Fibroblast of skin of back (primary cell): ENCODE measurements at regions not wholly inside any gene's neighbourhood (a gene's known extent, or its start where the extent isn't known, plus 50 kb on each side); places are given as distances from the start of the nearest gene placed in this dataset.
A peak's percentile ranks its signal among the peaks of the same experiment; 100 is the strongest.

Experiments
- DNase-seq: peaks from one replicate; pipeline ENCODE4 v3.0.0-alpha.2; 2013

DNA sequence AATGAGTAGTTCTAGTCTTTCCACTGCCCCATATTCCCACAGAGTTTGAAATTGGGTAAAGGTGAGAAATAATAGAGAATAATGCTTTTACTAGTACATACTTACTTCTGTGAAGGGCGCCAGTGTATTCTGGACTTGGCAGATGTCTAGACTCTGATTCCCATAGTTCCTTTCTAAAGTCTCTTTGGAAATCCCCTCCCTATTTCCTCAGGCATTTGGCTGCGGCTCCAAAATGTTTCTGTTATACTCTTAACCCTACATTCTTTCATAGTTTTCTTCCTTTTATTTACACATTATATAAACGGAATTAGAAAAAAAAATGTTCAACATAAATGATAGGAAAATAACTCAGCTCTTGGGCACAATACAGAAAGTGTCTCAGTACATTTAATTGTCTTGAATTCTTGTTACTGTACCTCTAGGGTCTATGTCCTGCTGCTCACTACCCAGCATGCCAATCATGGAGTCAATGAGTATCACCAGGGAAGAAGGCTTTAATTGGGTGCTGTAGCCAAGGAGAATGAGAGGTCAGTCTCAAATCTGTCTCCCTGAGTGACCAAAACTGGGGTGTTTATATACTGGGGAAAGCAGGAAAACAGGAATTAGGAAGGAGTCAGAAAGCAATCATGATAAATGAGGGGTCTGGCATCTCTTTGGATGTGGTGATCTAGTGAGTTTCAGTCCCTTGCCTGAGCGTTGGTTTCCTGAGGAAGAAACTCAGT is 147.8 kb upstream of the MMADHC start:
- DNase-seq, result no peak

DNA sequence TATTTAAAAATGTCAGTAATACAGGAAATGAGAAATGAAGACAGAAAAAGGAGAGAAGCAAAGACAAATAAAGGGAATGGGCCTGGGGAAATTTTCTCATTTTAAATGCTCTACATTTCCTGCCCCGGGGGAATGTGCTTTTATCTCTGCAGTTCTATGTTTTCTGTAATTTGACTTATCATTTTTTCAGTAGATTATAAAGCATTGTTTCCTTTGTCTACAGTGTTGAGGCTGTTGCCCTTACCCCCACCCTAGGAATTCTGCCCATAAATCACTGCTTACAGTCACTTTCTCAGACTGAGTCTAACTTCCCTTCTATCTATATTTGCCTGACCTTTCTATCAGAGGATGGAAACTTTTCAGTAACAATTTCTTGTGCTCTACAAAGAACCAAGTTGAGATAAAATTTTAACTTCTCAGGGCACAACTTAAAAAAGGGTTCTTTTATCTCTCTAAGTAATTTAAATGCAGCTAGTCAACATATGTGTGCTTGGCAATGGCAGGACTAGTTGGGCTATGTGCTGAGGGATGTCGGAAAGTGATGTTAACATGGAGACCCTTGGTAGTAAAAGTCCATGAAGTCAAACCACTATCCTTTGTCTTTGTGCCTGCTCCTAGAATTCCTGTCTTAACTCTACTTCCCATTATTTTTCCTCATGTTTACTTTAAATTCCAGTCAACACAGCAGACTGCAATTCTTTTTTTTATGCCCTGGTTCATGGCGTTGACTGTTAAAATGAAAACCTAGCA is 146.5 kb upstream of the MMADHC start:
- peak; percentile 83 for DNase-seq

DNA sequence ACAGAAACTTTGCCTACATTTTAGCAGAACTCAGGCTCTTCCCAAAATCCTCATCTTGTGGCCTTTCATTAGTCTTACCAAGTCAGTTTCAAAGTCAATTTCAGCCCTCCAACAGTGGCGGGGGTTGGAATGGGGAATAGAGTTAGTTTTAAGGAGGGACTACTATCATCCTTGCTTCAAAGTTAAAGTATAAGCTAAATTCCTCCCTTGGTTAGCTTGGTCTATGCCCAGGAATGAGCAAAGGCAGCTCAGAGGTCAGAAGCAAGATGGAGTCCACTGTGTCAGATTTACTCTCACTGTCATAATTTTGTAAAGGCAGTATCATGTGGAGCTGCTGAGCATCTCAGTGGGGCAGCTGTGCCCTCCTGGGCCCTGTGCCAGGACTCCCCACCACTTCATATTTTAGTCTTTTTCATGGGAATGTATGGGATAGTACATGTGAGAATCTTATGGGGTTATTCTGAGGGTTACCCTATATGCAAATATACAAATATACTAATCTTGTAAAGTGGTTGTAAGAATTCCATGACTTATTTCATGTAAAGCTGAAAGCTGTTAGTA is 145.2 kb upstream of the MMADHC start:
- no peak for DNase-seq

DNA sequence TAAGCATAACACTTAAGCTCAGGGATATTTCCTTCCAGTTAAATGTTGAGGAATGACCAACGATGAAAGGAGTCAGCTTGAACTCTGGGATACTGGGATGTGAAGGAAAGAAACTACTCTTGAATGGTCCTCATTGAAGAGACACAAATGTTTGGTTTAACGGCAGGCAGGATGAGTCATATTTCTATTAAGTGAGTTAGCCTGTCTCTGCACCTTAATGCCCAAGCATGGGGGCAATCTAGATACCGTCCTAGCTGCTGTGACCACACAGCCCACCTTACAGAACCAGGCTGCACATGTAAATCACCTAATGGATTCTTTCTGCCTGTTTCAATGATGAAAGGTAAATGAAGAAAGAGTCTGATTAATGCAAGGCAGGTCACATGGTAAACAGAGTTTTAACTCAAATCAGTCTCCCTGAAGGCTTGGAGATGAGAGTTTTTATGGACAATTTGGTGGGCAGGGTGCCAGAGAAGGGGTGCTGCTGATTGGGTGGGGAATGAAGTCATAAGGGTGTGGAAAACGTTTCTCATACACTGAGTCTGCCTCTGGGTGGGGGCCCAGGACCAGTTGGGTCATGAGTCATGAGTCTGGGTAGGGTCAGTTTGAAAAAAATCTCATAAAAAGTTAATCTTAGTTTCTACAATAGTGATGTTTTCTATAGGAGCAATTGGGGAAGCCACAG is 144.6 kb upstream of the MMADHC start:
- DNase-seq, result peak; percentile 69

DNA sequence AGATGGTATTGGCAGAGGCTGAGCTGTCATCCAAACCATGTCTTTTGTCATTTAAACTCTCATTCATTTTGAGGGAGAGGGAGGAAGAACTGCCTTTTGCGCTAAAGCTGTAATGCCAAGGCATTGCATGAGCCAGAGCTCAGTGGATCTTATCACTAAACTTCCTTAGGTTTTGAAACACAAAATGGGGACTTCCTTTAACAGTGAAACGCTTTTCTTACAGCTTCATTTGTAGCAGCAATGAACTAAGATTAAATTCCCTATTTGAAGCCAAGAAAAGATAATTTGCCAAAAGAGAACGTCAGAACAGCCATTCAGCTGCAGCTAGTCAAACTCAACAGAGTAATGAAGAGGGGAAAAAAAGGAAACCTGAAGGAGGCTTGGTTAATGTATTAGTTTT is 143.5 kb upstream of the MMADHC start:
- no peak for DNase-seq

DNA sequence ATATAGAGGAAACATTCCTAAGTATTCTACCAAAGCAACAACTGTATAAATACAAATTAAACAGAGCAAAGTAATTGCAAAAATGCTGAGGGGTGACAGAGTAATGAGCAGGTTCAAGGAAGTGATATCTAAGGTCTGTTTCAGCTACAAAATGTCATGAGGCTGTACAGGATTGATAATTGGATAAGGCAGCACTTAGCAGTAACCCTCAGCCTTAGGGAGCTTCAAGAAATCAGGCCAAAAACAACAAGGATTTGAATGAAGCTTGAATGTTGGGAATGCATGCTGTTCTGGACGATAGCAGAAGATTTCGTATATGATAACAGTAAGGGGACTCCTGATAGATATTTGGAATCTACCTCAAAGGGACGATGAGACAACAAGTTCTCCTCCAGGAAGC is 142.0 kb upstream of the MMADHC start:
- no peak for DNase-seq

DNA sequence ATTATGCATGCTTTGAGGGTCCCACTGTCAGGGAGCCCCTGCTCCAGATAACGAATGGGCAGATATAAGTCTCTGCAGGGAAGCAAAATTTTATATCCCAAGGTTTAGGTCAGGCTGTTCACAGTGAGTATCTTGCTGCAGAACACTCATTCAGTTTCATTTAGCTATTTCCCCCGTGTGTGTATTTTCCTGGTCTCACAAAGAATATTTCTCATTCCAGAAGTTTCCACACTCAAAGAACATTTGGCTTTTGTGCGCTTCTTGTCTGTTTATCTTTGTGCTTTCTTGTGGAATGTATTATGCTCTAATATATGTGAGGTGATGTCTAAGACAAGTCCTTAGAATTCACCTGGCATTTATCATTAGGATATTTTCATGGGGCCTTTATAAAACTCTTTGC is 140.4 kb upstream of the MMADHC start:
- no peak for DNase-seq

DNA sequence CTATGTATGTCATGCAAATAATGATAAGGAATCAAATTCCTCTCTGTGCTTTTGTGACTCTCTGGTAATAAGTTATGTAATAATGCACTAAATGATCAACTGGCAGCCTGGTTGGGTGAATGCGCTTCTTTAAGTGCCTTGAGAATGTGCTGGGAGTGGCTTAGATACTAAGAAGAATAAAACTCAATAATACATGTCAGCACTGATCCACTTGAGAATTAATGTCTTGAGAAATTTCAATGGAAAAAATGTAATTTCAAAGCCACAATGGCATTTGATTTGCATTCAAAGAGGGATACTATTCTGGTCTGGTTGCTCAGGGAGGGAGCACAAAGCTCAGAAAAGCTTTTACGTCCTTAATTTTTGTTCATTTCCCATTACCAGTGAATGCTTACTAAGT is 137.7 kb upstream of the MMADHC start:
- DNase-seq, result no peak

DNA sequence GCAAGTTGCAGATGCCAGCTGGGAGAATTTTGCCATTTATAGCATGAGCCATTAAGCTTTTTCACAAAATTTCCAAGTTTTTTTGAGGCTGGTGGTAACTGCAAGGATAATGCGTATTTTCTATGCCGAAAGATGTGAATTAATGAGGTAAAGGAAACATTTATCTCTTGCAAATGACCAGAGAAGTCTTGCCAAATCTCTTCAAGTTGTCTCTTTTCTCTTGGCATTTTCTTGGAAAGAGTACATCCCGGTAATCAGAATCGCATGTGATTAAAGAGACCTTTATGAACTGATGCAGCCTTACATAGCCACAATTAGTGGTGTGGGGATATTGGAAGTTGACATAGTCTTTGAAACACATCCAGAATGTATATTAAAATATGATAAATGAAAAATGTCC is 136.5 kb upstream of the MMADHC start:
- no peak for DNase-seq

DNA sequence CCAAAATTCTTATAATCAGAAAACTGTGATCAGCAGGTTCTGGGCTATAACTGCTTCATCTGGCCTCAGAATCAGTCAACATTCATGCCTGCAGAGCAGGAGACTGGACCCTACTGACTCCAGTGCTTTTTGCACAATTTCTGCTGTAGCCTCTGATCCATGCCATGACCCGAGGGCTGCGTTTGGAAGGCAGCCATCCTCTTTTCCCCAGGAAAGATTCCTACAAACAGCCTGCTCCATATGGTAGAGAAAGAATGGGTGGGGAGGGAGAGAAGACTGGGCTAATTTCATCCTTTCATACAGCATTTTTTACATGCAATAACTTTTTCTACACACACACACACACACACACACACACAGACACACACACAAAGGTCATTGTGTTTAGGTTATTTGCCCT is 133.0 kb upstream of the MMADHC start:
- DNase-seq, result no peak

DNA sequence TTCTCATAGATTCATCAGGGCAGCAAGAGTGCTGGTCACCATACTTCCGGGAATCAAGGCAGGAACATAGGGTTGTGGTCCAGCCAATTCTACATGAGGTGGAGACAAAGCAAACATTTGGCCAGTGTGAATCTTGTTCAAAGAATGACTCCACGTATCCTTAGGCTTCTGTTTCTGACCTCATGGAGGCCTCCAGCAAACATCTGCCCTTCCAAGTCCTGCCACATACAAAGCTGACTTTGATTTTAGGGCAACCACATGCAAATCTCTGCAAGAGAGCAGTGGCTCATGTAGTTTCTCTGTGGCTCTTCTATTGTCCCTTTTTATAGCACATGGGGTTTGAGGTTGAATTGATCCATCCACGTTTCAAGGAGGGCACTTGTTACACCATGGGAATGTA is 132.1 kb upstream of the MMADHC start:
- DNase-seq, result no peak

DNA sequence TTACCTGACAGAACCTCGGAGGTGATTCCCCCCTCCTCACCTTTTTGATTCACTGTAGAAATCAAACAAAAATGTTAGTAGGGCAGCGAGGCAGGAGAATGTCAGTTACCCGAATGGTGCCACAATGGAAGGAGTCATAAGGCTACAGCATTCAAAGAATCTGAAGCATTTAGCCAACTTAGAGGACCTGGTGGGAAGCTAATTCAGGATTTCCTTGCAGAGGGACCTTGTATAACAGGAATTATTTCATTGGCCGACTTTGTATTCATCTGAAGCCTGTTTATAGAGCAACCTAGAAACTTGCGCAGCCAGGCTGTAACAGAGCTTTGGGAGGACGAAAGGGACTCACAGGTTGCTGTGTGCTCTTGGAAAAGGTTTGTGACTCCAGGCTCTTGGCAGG is 129.1 kb upstream of the MMADHC start:
- DNase-seq, result peak; percentile 46

DNA sequence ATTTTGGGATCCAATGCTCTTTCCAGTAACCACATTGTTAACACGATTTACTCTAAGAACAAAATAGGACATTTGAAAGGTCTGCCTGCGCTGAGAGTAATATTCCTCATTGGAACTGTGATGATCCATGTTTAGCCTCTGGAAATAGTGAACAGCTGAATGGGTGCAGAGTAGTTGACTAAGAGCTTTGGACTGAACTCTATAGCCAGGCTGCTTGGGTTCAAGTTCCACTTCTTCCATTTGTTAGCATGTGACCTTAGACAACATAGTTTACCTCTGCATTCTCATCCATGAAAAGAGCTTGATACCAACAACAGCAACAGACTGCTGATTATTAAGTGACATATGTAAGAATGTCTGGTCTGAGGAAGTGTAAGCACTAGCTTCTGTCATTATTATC is 128.3 kb upstream of the MMADHC start:
- DNase-seq, result no peak

DNA sequence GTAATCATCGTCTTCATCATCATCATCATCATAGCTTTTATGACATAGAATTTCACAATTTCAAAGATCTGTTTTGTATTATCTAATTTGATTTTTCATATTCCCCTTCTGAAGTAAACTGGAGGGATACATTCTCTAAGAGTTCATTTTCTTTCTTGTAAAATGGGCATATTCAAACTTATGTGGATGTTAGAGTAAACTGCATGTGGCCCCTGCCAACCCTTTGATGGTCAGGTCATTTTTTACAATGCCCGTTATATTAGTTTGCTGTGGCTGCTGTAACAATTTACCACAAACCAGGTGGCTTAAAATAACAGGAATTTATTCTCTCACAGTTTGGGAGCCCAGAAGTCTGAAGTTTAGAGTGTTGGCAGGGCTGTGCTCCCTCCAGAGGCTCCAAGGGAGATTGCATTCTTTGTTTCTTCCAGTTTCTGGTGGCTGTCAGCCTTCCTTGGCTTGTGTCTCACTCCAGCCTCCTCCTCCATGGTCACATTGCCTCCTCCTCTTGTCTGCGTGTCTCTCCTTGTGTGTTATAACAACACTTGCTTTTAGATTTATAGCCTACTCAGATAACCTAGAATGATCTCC is 127.5 kb upstream of the MMADHC start:
- DNase-seq, result peak; percentile 50

DNA sequence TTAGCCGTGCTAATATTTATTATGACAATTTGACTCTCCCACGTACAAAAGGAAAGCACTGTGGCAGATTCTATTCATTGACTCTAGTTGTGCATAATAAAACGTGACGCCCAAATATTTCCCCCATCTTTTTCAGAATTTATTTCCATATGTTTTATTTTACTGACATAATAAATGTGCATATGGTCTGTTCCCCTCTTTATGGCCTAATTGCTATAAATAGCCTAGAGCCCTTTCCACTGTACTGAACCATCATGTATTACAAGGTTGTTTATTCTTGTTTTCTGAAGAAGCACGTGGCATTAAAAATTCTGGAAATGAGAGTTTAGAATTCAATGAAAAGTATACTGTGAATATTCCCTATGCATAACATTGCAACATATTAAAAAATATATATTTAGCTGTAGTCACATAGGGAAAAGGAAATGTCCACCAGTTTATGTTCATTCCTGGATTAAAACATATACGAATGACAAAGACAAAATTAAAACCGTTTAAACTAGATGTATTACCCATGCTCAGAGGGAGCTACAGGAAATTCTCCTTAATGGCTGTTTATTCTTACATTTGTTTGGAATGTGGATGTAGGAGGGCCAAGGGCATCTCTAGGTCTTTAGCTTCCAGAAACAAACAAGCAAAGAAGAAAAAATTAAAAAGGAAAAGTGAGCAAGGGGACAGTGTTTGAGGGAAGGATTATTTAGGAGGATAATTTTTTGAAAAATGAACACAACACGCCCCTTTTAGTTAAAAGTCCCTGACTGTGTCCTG is 122.1 kb upstream of the MMADHC start:
- DNase-seq, result no peak

DNA sequence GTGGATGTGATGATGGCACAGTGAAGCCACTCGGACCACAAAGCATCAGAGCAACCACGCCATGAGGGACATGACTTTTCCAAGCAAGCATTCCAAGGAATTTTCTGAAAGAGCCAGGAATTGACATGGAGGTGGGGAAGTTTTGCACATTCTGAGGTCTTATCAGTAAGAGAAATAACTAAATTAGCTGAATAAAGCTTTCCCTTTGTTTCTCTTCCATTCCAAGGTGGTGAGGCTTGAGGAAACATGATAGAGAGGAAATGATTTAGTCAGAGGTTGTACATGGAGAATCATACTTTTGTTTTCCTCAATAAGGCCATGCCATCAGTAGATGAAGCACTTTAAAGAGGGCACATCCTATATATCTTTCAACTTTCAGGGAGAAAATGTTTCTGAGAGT is 115.7 kb upstream of the MMADHC start:
- peak; percentile 53 for DNase-seq

DNA sequence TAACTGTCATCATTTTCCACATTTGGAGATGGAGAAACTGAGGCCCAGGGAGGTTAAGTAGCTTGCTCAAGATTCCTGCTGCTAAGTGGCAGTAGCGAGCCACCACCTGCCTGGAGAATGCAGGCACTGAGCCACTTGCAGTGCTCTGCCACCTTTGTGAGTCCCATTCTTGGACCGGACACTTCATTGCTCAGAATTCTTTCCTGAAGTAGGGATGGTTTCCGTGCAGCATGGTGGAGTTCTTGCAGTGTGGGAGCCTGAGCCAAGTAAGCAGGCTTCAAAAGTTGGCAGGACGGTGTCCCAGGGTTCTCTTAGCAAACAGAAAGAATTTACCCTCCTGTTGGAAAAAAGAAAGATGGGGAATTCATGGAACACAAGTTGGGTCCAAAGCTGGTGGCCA is 115.0 kb upstream of the MMADHC start:
- no peak for DNase-seq

DNA sequence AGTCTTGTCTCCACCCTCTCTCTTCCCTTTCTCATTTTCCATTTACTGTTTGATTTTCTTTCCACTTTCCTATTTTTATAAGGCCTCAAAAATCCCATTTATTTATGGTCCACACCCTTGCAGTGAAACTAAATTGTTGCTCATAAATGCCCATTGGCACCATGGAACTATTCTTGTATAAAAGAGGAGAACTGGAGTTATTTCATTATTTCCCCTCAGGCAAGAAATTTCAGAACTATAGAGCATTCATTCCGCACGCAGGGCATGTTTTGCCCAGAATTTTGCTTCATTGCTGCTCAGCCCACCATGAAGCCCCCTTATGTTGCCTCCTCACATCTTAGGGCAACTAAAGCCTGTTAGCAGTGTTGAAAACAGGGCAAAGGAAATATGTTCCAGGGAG is 113.7 kb upstream of the MMADHC start:
- DNase-seq, result no peak

DNA sequence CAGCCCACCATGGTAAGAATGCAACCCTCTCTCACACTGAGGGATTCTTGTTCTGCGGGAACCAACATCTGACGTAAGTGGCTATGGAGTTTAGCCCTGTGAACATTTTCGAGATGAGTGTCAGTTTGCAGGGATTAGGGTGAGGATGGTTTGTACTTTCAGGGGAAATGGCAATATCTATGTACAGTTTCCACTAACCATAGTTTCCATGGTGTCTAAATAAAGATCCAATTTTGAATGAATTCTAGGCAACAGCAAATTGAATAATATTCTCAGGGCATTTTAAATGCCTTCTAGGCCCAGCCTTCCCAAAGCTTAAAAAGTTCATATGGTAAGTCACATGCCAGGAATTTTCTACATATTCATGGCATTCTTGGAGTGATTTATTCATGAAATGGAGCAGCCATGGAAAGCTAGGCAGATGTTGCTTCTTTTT is 105.4 kb upstream of the MMADHC start:
- peak; percentile 75 for DNase-seq

DNA sequence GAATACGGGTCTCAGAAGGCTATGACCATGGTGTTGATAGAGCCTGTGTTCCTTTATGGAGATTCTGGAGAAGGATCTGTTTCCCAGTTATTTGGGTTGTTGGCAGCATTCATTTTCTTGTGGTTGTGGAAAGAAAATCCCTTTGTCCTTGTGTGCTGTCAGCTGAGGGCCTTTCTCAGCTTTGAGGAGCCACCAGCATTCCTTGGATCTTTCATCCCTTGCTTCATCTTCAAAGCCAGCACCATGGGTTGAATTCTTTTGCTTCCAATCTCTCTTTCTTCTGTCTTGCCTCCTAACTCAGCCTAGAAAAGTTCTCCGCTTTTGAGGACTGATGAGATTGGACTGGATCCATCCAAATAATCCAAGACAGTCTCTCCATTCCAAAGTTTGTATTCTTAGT is 103.2 kb upstream of the MMADHC start:
- DNase-seq, result peak; percentile 31

DNA sequence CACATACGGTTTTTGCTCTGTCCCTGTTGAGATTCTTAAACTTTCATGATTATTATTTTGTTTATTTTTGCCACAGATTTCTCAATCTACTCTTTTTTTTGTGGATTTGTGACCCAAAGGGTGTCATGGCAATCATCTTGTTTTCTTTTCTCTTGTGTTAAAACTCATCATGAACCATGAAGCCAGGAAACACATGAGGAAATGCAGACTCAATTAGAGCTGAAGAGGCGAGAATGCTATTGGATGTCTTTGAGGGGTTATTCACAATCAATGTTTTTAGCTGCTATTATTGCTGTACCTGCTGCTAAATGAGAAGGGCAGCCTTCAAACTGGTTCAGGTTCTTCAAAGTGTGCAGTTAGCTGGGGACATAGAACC is 99.5 kb upstream of the MMADHC start:
- no peak for DNase-seq
